B cell (primary cell): ENCODE measurements at regions not wholly inside any gene's neighbourhood (a gene's known extent, or its start where the extent isn't known, plus 50 kb on each side); places are given as distances from the start of the nearest gene placed in this dataset.

ENCODE experiments used
- EZH2 ChIP-seq: IDR thresholded peaks from 2 replicates; pipeline ENCODE4 v1.6.1; 2012; ENCODE audit warnings: borderline replicate concordance, low read depth, mild to moderate bottlenecking, moderate library complexity, low read length; ENCODE audit not compliant: insufficient read depth, poor library complexity, severe bottlenecking
- TF ChIP-seq, protein P1 (sequence below): fragments of 200-600 bp; IDR thresholded peaks from one replicate; pipeline ENCODE4 v1.8.0; 2022; ENCODE audit warnings: antibody characterized with exemption, mild to moderate bottlenecking

DNA sequence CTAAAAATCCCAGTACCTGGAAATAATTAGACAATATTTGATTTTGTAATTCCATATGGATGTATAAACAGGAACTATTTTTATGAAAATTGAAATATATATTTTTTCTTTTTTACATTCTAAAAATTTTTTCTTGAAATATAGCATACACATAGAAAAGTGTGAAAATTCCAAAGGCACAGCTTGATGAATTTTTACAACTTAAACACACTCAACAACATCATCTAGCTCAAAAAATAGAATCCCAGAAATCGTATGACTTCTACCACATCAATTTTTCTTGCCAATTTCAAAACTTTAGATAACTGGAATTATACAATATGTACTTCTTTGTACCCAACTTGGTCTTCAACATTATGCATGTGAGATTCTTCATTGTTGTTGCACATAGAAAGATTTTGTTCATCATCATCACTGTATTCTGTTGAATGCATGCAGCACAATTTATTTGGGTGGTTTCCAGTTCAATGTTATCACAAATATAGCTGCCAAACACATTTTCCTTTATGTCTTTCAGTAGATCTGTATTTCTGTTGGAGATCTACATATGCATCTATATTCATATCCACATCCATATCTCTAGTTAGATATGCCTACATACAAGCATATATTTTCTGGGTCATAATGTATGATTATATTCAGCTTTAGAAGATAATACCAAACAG is 340.7 kb upstream of the SLIT2 start:
- TF ChIP-seq EZH2: no peak
- TF ChIP-seq, protein P1, sequence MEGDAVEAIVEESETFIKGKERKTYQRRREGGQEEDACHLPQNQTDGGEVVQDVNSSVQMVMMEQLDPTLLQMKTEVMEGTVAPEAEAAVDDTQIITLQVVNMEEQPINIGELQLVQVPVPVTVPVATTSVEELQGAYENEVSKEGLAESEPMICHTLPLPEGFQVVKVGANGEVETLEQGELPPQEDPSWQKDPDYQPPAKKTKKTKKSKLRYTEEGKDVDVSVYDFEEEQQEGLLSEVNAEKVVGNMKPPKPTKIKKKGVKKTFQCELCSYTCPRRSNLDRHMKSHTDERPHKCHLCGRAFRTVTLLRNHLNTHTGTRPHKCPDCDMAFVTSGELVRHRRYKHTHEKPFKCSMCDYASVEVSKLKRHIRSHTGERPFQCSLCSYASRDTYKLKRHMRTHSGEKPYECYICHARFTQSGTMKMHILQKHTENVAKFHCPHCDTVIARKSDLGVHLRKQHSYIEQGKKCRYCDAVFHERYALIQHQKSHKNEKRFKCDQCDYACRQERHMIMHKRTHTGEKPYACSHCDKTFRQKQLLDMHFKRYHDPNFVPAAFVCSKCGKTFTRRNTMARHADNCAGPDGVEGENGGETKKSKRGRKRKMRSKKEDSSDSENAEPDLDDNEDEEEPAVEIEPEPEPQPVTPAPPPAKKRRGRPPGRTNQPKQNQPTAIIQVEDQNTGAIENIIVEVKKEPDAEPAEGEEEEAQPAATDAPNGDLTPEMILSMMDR: no peak
